NCI-H2029 treated with DMSO at 0.1 percent for 48 hours (cell line): ENCODE measurements at regions not wholly inside any gene's neighbourhood (a gene's known extent, or its start where the extent isn't known, plus 50 kb on each side); places are given as distances from the start of the nearest gene placed in this dataset.
"Not testable (repeated sequence)": the region's sequence is repeated elsewhere in the genome, so short reads cannot be mapped to it uniquely, and the experiment has no call there.

Experiments
- DNase-seq: peaks from one replicate; lab custom pipeline; 2025; lab: John Stamatoyannopoulos, UW

GRCh38 chr3:32042867-32043266, 61.3 kb downstream of the ZNF860 start:
- DNase-seq, result not testable (repeated sequence)

GRCh38 chr3:32045091-32045915, 61.1 kb upstream of the GPD1L start:
- DNase-seq, result peak; percentile 91

GRCh38 chr3:32046102-32046501, 60.3 kb upstream of the GPD1L start:
- DNase-seq, result no peak

- no peak for DNase-seq
Measured at GRCh38 chr3:32048487-32049182, 57.8 kb upstream of the GPD1L start.

GRCh38 chr3:32049916-32050315, 56.5 kb upstream of the GPD1L start:
- DNase-seq, result no peak

GRCh38 chr3:32052230-32052629, 54.2 kb upstream of the GPD1L start:
- not testable (repeated sequence) for DNase-seq

GRCh38 chr3:32052851-32053250, 53.6 kb upstream of the GPD1L start:
- DNase-seq, result not testable (repeated sequence)

GRCh38 chr3:32056559-32057290, 49.7 kb upstream of the GPD1L start:
- no peak for DNase-seq
